Activated naive CD4-positive, alpha-beta T cell treated with anti-CD3 and anti-CD28 coated beads for 36 hours (primary cell): ENCODE measurements at regions not wholly inside any gene's neighbourhood (a gene's known extent, or its start where the extent isn't known, plus 50 kb on each side); places are given as distances from the start of the nearest gene placed in this dataset.
A peak's percentile ranks its signal among the peaks of the same experiment; 100 is the strongest.
"Not testable (repeated sequence)": the region's sequence is repeated elsewhere in the genome, so short reads cannot be mapped to it uniquely, and the experiment has no call there.

Experiments used
- CTCF ChIA-PET: fragments of 350-600 bp; sonication (Branson Sonifier 250); formaldehyde crosslinking; loops from one replicate; lab custom pipeline; 2021; ENCODE audit warnings: antibody characterized with exemption; lab: Charles Lee
- DNase-seq: peaks from one replicate; pipeline ENCODE4 v3.0.0-alpha.2; 2020
- H3K27ac Mint-ChIP-seq: one replicate; pipeline ENCODE4 v1.8.0; 2021; ENCODE audit warnings: mild to moderate bottlenecking, mixed read lengths
- H3K27me3 Mint-ChIP-seq: one replicate; pipeline ENCODE4 v1.8.0; 2021; ENCODE audit warnings: low read depth, mixed read lengths
- H3K36me3 Mint-ChIP-seq: one replicate; pipeline ENCODE4 v1.8.0; 2021; ENCODE audit warnings: low read depth, mixed read lengths
- H3K4me1 Mint-ChIP-seq: one replicate; pipeline ENCODE4 v1.8.0; 2021; ENCODE audit warnings: low read depth, mixed read lengths
- H3K4me3 Mint-ChIP-seq: one replicate; pipeline ENCODE4 v1.8.0; 2021; ENCODE audit warnings: mild to moderate bottlenecking, moderate library complexity, mixed read lengths
- H3K9me3 Mint-ChIP-seq: one replicate; pipeline ENCODE4 v1.8.0; 2021; ENCODE audit warnings: mixed read lengths
- intact Hi-C: fragments of 100-400 bp; cut with micrococcal nuclease; formaldehyde crosslinking; loops from one replicate; pipeline ENCODE4 v1.15.1; 2023

DNA sequence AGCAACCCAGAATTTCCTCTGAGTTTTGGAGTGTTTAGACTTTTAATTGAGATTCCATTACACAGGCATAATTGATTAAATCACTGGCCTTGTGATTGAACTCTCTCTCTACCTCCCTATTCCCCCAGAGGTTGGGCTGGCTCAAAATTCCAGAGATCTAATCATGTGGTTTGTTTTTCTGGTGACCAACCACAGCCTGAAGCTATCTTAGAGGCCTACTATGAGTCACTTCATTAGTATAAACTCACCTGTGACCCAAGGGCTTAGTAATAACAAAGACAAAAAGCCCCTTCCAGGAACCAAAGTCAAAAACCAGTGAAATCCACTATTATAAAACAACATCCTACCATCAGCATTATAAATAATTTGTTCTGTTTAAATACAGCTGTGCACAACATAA, 992.5 kb upstream of the CITED2 start:
- DNase-seq, result no peak
- H3K4me3 Mint-ChIP-seq, result no peak overlapping the region
- peaks cover 8% of the 10 kb centered on the region for H3K9me3 Mint-ChIP-seq
- CTCF ChIA-PET, result no interaction called here
- H3K27me3 Mint-ChIP-seq, result peaks cover 2% of the 10 kb centered on the region
- H3K4me1 Mint-ChIP-seq, result no peaks in the 10 kb centered on the region
- no peaks in the 10 kb centered on the region for H3K36me3 Mint-ChIP-seq
- H3K27ac Mint-ChIP-seq, result no peak overlapping the region
- intact Hi-C loops, result no loop called here

DNA sequence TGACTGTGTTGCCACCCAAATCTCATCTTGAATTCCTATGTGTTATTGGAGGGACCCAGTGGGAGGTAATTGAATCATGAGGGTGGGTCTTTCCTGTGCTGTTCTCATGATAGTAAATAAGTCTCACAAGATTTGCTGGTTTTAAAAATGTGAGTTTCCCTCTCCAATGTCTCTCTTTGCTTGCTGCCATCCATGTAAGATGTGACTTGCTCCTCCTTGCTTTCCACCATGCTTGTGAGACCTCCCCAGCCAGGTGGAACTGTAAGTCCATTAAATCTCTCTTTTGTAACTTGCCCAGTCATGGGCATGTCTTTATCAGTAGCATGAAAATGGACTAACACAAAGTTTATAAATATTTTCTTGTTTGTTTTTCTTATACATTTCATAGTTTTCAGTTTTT, 990.5 kb upstream of the CITED2 start:
- Mint-ChIP-seq H3K9me3 (peaks cover 8% of the 10 kb centered on the region), H3K4me1 (no peaks in the 10 kb centered on the region), H3K4me3 (no peak overlapping the region), H3K36me3 (no peaks in the 10 kb centered on the region), H3K27me3 (peaks cover 2% of the 10 kb centered on the region), H3K27ac (peak overlapping the region; percentile 51)
- intact Hi-C loops, result no loop called here
- no peak for DNase-seq
- CTCF ChIA-PET, result no interaction called here

DNA sequence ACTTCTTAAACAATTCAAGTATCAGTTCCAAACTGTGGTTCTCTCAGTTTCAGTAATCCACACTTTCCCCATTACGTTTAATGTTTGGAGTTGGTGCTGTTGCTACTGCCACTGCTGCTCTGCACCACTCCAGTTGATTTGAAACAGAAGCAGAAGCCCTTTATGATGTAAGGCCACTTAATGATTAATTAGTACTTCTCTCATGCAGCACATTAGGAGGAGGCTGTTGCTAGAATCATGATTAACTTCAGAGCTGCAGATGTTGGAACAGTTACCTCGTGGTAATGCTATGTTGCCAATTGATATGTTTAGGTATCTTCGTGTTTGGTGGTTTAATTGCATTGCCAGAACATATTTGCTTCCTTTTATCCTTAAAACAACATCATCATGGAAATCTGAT, 986.2 kb upstream of the CITED2 start:
- no peak overlapping the region for H3K27ac Mint-ChIP-seq
- DNase-seq, result no peak
- H3K4me3 Mint-ChIP-seq, result no peak overlapping the region
- peaks cover 9% of the 10 kb centered on the region for H3K27me3 Mint-ChIP-seq
- no peaks in the 10 kb centered on the region for H3K36me3 Mint-ChIP-seq
- CTCF ChIA-PET, result no interaction called here
- H3K9me3 Mint-ChIP-seq, result peaks cover 8% of the 10 kb centered on the region
- intact Hi-C loops, result no loop called here
- H3K4me1 Mint-ChIP-seq, result no peaks in the 10 kb centered on the region

GRCh38 chr6:140355476-140355875, 981.0 kb upstream of the CITED2 start:
- DNase-seq, result no peak
- Mint-ChIP-seq H3K4me3 (no peak overlapping the region), H3K9me3 (no peaks in the 10 kb centered on the region), H3K4me1 (no peaks in the 10 kb centered on the region), H3K27ac (no peak overlapping the region), H3K36me3 (no peaks in the 10 kb centered on the region), H3K27me3 (peaks cover 17% of the 10 kb centered on the region)
- intact Hi-C loops, result no loop called here
- CTCF ChIA-PET, result no interaction called here

DNA sequence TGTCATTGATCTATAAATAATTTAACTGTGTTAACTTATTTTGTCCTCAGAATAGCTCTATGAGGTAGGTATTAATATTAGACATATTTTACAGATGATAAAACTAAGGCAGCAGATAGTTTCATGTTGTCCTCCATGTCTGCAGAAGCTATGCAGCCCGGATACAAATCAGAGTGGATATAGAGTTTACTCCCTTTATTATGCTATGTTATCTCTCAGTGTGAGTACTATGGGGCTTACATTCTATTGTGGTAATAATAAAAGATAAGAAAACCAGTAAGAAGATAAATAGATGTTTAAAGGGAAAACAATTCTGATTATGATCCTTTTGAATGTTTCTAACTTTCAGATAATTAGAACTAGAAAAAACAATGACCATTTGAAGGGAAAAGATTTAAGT, 979.8 kb upstream of the CITED2 start:
- DNase-seq, result no peak
- H3K4me1 Mint-ChIP-seq, result no peaks in the 10 kb centered on the region
- H3K4me3 Mint-ChIP-seq, result no peak overlapping the region
- H3K9me3 Mint-ChIP-seq, result no peaks in the 10 kb centered on the region
- peaks cover 15% of the 10 kb centered on the region for H3K27me3 Mint-ChIP-seq
- no peaks in the 10 kb centered on the region for H3K36me3 Mint-ChIP-seq
- no peak overlapping the region for H3K27ac Mint-ChIP-seq
- intact Hi-C loops, result no loop called here
- CTCF ChIA-PET, result no interaction called here

DNA sequence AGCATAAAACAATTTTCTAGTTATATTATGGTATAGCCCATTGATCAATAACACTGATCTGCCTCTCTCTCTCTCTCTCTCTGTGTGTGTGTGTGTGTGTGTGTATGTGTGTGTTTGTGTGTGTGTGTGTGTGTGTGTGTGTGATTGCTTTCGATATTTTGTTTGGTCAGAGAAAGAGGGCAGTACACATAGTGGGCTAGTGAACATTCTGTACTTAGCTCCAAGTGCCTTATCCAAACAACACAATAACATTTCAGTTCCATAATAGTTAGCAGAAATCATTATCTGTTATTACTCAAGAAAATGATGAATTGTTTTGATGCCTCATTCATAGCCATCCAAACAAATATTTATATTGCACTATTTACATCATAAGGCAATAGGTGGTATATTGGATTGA, 979.1 kb upstream of the CITED2 start:
- intact Hi-C loops, result no loop called here
- DNase-seq, result no peak
- H3K4me1 Mint-ChIP-seq, result no peaks in the 10 kb centered on the region
- CTCF ChIA-PET, result no interaction called here
- H3K27ac Mint-ChIP-seq, result no peak overlapping the region
- H3K9me3 Mint-ChIP-seq, result no peaks in the 10 kb centered on the region
- H3K27me3 Mint-ChIP-seq, result peaks cover 9% of the 10 kb centered on the region
- no peaks in the 10 kb centered on the region for H3K36me3 Mint-ChIP-seq
- no peak overlapping the region for H3K4me3 Mint-ChIP-seq

DNA sequence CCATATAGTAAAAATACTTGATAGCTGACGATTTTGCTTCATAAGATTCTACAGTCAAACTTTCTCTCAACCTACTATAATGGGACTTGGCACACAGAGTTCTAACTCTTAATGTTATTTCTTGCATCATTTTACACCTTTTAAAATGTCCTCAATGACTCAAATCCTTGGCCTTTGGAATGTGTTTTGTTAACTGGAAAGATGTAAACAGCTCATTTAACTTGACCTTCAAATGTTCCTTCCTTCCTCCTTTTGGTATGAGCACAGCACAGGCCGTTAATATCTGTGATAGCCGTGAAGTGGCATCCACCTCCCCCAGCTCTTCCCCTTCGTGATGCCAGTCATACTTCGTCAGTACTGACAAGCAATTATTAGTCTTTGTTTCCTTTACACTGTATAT, 972.0 kb upstream of the CITED2 start:
- intact Hi-C loops, result no loop called here
- H3K27me3 Mint-ChIP-seq, result peaks cover 5% of the 10 kb centered on the region
- H3K36me3 Mint-ChIP-seq, result no peaks in the 10 kb centered on the region
- no peaks in the 10 kb centered on the region for H3K9me3 Mint-ChIP-seq
- DNase-seq, result no peak
- no peak overlapping the region for H3K27ac Mint-ChIP-seq
- H3K4me1 Mint-ChIP-seq, result no peaks in the 10 kb centered on the region
- CTCF ChIA-PET, result no interaction called here
- H3K4me3 Mint-ChIP-seq, result no peak overlapping the region

- H3K4me3 Mint-ChIP-seq, result no peak overlapping the region
- CTCF ChIA-PET, result no interaction called here
- DNase-seq, result no peak
- no peak overlapping the region for H3K27ac Mint-ChIP-seq
- intact Hi-C loops, result no loop called here
- no peaks in the 10 kb centered on the region for H3K4me1 Mint-ChIP-seq
- peaks cover 5% of the 10 kb centered on the region for H3K27me3 Mint-ChIP-seq
- no peaks in the 10 kb centered on the region for H3K36me3 Mint-ChIP-seq
- H3K9me3 Mint-ChIP-seq, result no peaks in the 10 kb centered on the region
Measured at GRCh38 chr6:140345935-140346334, 971.5 kb upstream of the CITED2 start.

- no peaks in the 10 kb centered on the region for H3K36me3 Mint-ChIP-seq
- intact Hi-C loops, result no loop called here
Measured at GRCh38 chr6:140344142-140344913, 969.9 kb upstream of the CITED2 start.

GRCh38 chr6:140343128-140343527, 968.7 kb upstream of the CITED2 start:
- Mint-ChIP-seq H3K27ac (no peak overlapping the region), H3K4me1 (no peaks in the 10 kb centered on the region), H3K9me3 (no peaks in the 10 kb centered on the region), H3K27me3 (peaks cover 8% of the 10 kb centered on the region), H3K36me3 (no peaks in the 10 kb centered on the region), H3K4me3 (no peak overlapping the region)
- DNase-seq, result no peak
- intact Hi-C loops, result no loop called here
- CTCF ChIA-PET, result no interaction called here

More at GRCh38 chr6:140344142-140344913, 969.9 kb upstream of the CITED2 start:
- H3K9me3 Mint-ChIP-seq, result no peaks in the 10 kb centered on the region
- H3K4me3 Mint-ChIP-seq, result no peak overlapping the region
- DNase-seq, result no peak
- H3K4me1 Mint-ChIP-seq, result no peaks in the 10 kb centered on the region
- H3K27ac Mint-ChIP-seq, result no peak overlapping the region
- peaks cover 5% of the 10 kb centered on the region for H3K27me3 Mint-ChIP-seq
- CTCF ChIA-PET, result no interaction called here

GRCh38 chr6:140341272-140341671, 966.8 kb upstream of the CITED2 start:
- CTCF ChIA-PET, result no interaction called here
- intact Hi-C loops, result no loop called here
- no peaks in the 10 kb centered on the region for H3K36me3 Mint-ChIP-seq
- no peaks in the 10 kb centered on the region for H3K9me3 Mint-ChIP-seq
- H3K4me1 Mint-ChIP-seq, result no peaks in the 10 kb centered on the region
- H3K27me3 Mint-ChIP-seq, result peaks cover 8% of the 10 kb centered on the region
- H3K4me3 Mint-ChIP-seq, result no peak overlapping the region
- no peak for DNase-seq
- no peak overlapping the region for H3K27ac Mint-ChIP-seq

- DNase-seq, result no peak
- Mint-ChIP-seq H3K4me3 (no peak overlapping the region), H3K9me3 (no peaks in the 10 kb centered on the region), H3K27ac (no peak overlapping the region), H3K4me1 (no peaks in the 10 kb centered on the region), H3K36me3 (no peaks in the 10 kb centered on the region), H3K27me3 (peaks cover 8% of the 10 kb centered on the region)
- intact Hi-C loops, result no loop called here
- CTCF ChIA-PET, result no interaction called here
Measured at GRCh38 chr6:140340795-140341194, 966.3 kb upstream of the CITED2 start.

- DNase-seq, intact Hi-C loops, H3K27me3 Mint-ChIP-seq, H3K36me3 Mint-ChIP-seq, H3K27ac Mint-ChIP-seq, CTCF ChIA-PET, H3K4me3 Mint-ChIP-seq, H3K4me1 Mint-ChIP-seq, H3K9me3 Mint-ChIP-seq: not testable (repeated sequence)
Measured at GRCh38 chr6:140339084-140339483, 964.6 kb upstream of the CITED2 start.
